ENCODE measurements at regions not wholly inside any gene's neighbourhood (a gene's known extent, or its start where the extent isn't known, plus 50 kb on each side); places are given as distances from the start of the nearest gene placed in this dataset.

GRCh38 chr4:177077095-177077971 lies 232.3 kb upstream of the NEIL3 start:
- no peaks in the 10 kb centered on the region for H3K27me3 ChIP-seq (ENCODE audit: control insufficient read depth in 1 of 2, insufficient read depth in 2 of 2, low read length in 2 of 2)
- intact Hi-C loops (cut with micrococcal nuclease; ENCODE audit: unreplicated experiment), result no loop called here
- H3K79me2 ChIP-seq (ENCODE audit: insufficient read depth, low read length), result no peaks in the 10 kb centered on the region
- no peak overlapping the region for H3K4me3 ChIP-seq (replicated peaks in 1 of 3; ENCODE audit: insufficient read depth in 1 of 3, low read depth in 2 of 3, low read length in 3 of 3)
- no peak for TF ChIP-seq ZNF138 (CRISPR knock-in tag; IDR thresholded peaks at IDR 0.05; ENCODE audit: low read depth)
- TF ChIP-seq ZNF746 (CRISPR knock-in tag; IDR thresholded peaks at IDR 0.05), result no peak
- TF ChIP-seq ZBTB44 (CRISPR knock-in tag; IDR thresholded peaks at IDR 0.05), result no peak
- no peak for TF ChIP-seq ZKSCAN5 (CRISPR knock-in tag; IDR thresholded peaks at IDR 0.05)
- TF ChIP-seq ZNF790 (CRISPR knock-in tag; IDR thresholded peaks at IDR 0.05; ENCODE audit: borderline replicate concordance), result no peak
- TF ChIP-seq SMAD3 (CRISPR knock-in tag; IDR thresholded peaks at IDR 0.05), result no peak
- no peak for TF ChIP-seq ZNF230 (CRISPR knock-in tag; IDR thresholded peaks at IDR 0.05)
- no peak for TF ChIP-seq ETV5 (CRISPR knock-in tag; IDR thresholded peaks at IDR 0.05; ENCODE audit: borderline replicate concordance)
- TF ChIP-seq GZF1 (CRISPR knock-in tag; IDR thresholded peaks at IDR 0.05), result no peak
- TF ChIP-seq NCOA5 (CRISPR knock-in tag; IDR thresholded peaks at IDR 0.05), result no peak
- no peak for TF ChIP-seq CAMTA2 (CRISPR knock-in tag; IDR thresholded peaks at IDR 0.05; ENCODE audit: borderline replicate concordance)
- TF ChIP-seq ZNF350 (CRISPR knock-in tag; IDR thresholded peaks at IDR 0.05; ENCODE audit: borderline replicate concordance, low read depth), result no peak
- TF ChIP-seq ZNF33A (CRISPR knock-in tag; IDR thresholded peaks at IDR 0.05; ENCODE audit: borderline replicate concordance), result no peak
- TF ChIP-seq FOXA1 (IDR thresholded peaks at IDR 0.05), result no peak
- TF ChIP-seq FOXA1 (CRISPR knock-in tag; IDR thresholded peaks at IDR 0.05), result no peak
- no peak for TF ChIP-seq MZF1 (CRISPR knock-in tag; IDR thresholded peaks at IDR 0.05; ENCODE audit: borderline replicate concordance)
- TF ChIP-seq HIVEP1 (CRISPR knock-in tag; IDR thresholded peaks at IDR 0.05), result no peak
- TF ChIP-seq MTERF4 (CRISPR knock-in tag; IDR thresholded peaks at IDR 0.05), result no peak
- no peak for TF ChIP-seq SNAPC4 (CRISPR knock-in tag; IDR thresholded peaks at IDR 0.05)
- H3K36me3 ChIP-seq (replicated peaks in 1 of 2; ENCODE audit: control insufficient read depth in 1 of 2, insufficient read depth in 2 of 2, low read length in 2 of 2), result no peaks in the 10 kb centered on the region
- H2AFZ ChIP-seq (ENCODE audit: low read length), result no peak overlapping the region
- H3K9ac ChIP-seq (ENCODE audit: insufficient read depth, low read depth, low read length), result no peak overlapping the region
- POLR2A ChIA-PET, result no interaction called here
- BruUV-seq (replicated peaks), result no TSS peak
- H3K9me3 ChIP-seq (ENCODE audit: low read length), result no peaks in the 10 kb centered on the region
- no peaks in the 10 kb centered on the region for H3K4me1 ChIP-seq (ENCODE audit: insufficient read depth, low read length)
- no peak overlapping the region for H3K27ac ChIP-seq (ENCODE audit: extremely low read length, insufficient read depth, low read length)
- in situ Hi-C loops (cut with HindIII; ENCODE audit: extremely low pct_ligation_motif_present, low pct_unique_long_range_greater_than_20kb), result no loop called here
- DNase-seq (ENCODE audit: low spot score) (no peak), ATAC-seq (no peak), FAIRE-seq (no peak)
- no peaks in the 10 kb centered on the region for H4K20me1 ChIP-seq (ENCODE audit: insufficient read depth, low read length)
- H3K4me2 ChIP-seq (ENCODE audit: low read depth, low read length), result no peak overlapping the region
- 0% methylated on average over 4 of the region's 4 CpGs for WGBS (ENCODE audit: low lambda C conversion rate)
- CTCF ChIA-PET (ENCODE audit: low intra/inter-chr PET ratio, low total read pairs), result no interaction called here
